C4-2B (cell line): ENCODE measurements at regions not wholly inside any gene's neighbourhood (a gene's known extent, or its start where the extent isn't known, plus 50 kb on each side); places are given as distances from the start of the nearest gene placed in this dataset.

Source experiments
- CTCF ChIP-seq: fragments of 450-650 bp; conservative IDR thresholded peaks from 2 replicates; pipeline ENCODE4 v1.5.1; 2017; ENCODE audit warnings: mild to moderate bottlenecking
- ZFX ChIP-seq: fragments of 450-650 bp; IDR thresholded peaks from 2 replicates; pipeline ENCODE4 v1.6.1; 2017

- TF ChIP-seq CTCF (no peak), ZFX (no peak)
Observed at GRCh38 chr9:118736406-118736805, 632.8 kb downstream of the BRINP1 start.
